ENCODE measurements at regions not wholly inside any gene's neighbourhood (a gene's known extent, or its start where the extent isn't known, plus 50 kb on each side); places are given as distances from the start of the nearest gene placed in this dataset.

- TF ChIP-seq CTCF (IDR thresholded peaks at IDR 0.05; ENCODE audit: extremely low read depth, missing control alignments) = no peak
- no peak for DNase-seq (ENCODE audit: low spot score)
Observed at GRCh38 chr13:30119476-30119875, 187.9 kb downstream of the KATNAL1 start.

- TF ChIP-seq CTCF (IDR thresholded peaks at IDR 0.05; ENCODE audit: extremely low read depth, missing control alignments) = no peak
- DNase-seq (ENCODE audit: low spot score) = no peak
Observed at GRCh38 chr13:30116379-30116778, 191.0 kb downstream of the KATNAL1 start.

GRCh38 chr13:30115257-30115600 lies 192.1 kb downstream of the KATNAL1 start:
- no peak for TF ChIP-seq CTCF (IDR thresholded peaks at IDR 0.05; ENCODE audit: extremely low read depth, missing control alignments)
- no peak for DNase-seq (ENCODE audit: low spot score)

GRCh38 chr13:30114571-30115256 lies 192.6 kb downstream of the KATNAL1 start:
- TF ChIP-seq CTCF (IDR thresholded peaks at IDR 0.05; ENCODE audit: extremely low read depth, missing control alignments) = peak; percentile 66
- peak; percentile 93 for DNase-seq (ENCODE audit: low spot score)

- no peak for DNase-seq (ENCODE audit: low spot score)
- no peak for TF ChIP-seq CTCF (IDR thresholded peaks at IDR 0.05; ENCODE audit: extremely low read depth, missing control alignments)
Observed at GRCh38 chr13:30113983-30114570, 193.3 kb downstream of the KATNAL1 start.

GRCh38 chr13:30113551-30113950 lies 193.8 kb downstream of the KATNAL1 start:
- DNase-seq (ENCODE audit: low spot score) = no peak
- no peak for TF ChIP-seq CTCF (IDR thresholded peaks at IDR 0.05; ENCODE audit: extremely low read depth, missing control alignments)

- TF ChIP-seq CTCF (IDR thresholded peaks at IDR 0.05; ENCODE audit: extremely low read depth, missing control alignments) = peak; percentile 87
- peak; percentile 83 for DNase-seq (ENCODE audit: low spot score)
Observed at GRCh38 chr13:30112602-30113435, 194.5 kb downstream of the KATNAL1 start.
